ENCODE measurements at regions not wholly inside any gene's neighbourhood (a gene's known extent, or its start where the extent isn't known, plus 50 kb on each side); places are given as distances from the start of the nearest gene placed in this dataset.

- BruUV-seq (replicated peaks): no TSS peak
- Histone ChIP-seq H3F3A (ENCODE audit: low read length, unreplicated experiment) (no peaks in the 10 kb centered on the region), H3K79me2 (ENCODE audit: low read length) (no peaks in the 10 kb centered on the region), H3K9ac (ENCODE audit: low read length) (no peak overlapping the region), H3K36me3 (ENCODE audit: low read depth, low read length) (no peaks in the 10 kb centered on the region), H3K27me3 (ENCODE audit: low read length) (no peaks in the 10 kb centered on the region), H3K4me3 (ENCODE audit: low read length) (no peak overlapping the region), H4K20me1 (ENCODE audit: low read length) (no peaks in the 10 kb centered on the region), H3K9me3 (ENCODE audit: low read length) (no peaks in the 10 kb centered on the region), H3K27ac (ENCODE audit: low read length) (no peak overlapping the region), H3K9me2 (replicated peaks; ENCODE audit: low read length) (no peaks in the 10 kb centered on the region), H3K4me2 (ENCODE audit: low read length) (no peak overlapping the region), H3K4me1 (ENCODE audit: insufficient read depth, low read length) (no peaks in the 10 kb centered on the region), H2AFZ (ENCODE audit: low read length) (no peak overlapping the region)
- CTCF ChIA-PET: no interaction called here
- no peak for ATAC-seq
- intact Hi-C loops (cut with micrococcal nuclease): no loop called here
- TF ChIP-seq CTCF (conservative IDR thresholded peaks at IDR 0.05; ENCODE audit: low read depth, low read length) (no peak), EZH2phosphoT487 (IDR thresholded peaks at IDR 0.05; ENCODE audit: borderline replicate concordance, low read length) (no peak), EZH2 (IDR thresholded peaks at IDR 0.05; ENCODE audit: low read length, unreplicated experiment) (no peak)
- DNase-seq: no peak
- POLR2A ChIA-PET (ENCODE audit: unreplicated experiment): no interaction called here
Measured at GRCh38 chr2:76279142-76279541, 568.4 kb upstream of the GCFC2 start.

- no peak for TF ChIP-seq CTCF (conservative IDR thresholded peaks at IDR 0.05; ENCODE audit: low read depth, low read length)
- TF ChIP-seq EZH2 (IDR thresholded peaks at IDR 0.05; ENCODE audit: low read length, unreplicated experiment): no peak
- no peak for TF ChIP-seq EZH2phosphoT487 (IDR thresholded peaks at IDR 0.05; ENCODE audit: borderline replicate concordance, low read length)
Measured at GRCh38 chr2:76275788-76276187, 565.1 kb upstream of the GCFC2 start.

DNA sequence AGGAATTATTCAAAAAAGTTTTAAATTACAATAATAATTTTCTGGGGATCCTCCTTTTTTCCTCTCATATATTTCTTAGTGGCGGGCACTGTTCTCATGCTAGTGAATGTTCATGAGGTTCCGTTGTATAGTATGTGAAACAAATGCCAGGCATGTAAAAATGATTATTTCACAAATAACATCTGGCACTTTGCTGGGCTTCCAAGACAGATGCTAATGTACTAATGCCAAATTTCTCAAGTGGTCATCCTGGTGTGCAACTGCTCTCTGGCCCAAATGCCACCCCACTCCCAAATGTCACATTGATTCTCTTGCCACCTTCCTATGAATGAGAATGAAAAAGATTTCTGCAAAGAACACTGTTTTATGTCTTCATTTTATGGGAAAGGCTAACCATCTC is 564.0 kb upstream of the GCFC2 start:
- no peak overlapping the region for H3K9ac ChIP-seq (ENCODE audit: low read length)
- ChIA-PET POLR2A (ENCODE audit: unreplicated experiment) (no interaction called here), CTCF (no interaction called here)
- no peak overlapping the region for H3K4me3 ChIP-seq (ENCODE audit: low read length)
- DNase-seq (no peak), ATAC-seq (no peak)
- no peaks in the 10 kb centered on the region for H3K79me2 ChIP-seq (ENCODE audit: low read length)
- intact Hi-C loops (cut with micrococcal nuclease): no loop called here
- H3K9me3 ChIP-seq (ENCODE audit: low read length): no peaks in the 10 kb centered on the region
- BruUV-seq (replicated peaks): no TSS peak
- H3K4me2 ChIP-seq (ENCODE audit: low read length): no peak overlapping the region
- H3K9me2 ChIP-seq (replicated peaks; ENCODE audit: low read length): no peaks in the 10 kb centered on the region
- H3K27ac ChIP-seq (ENCODE audit: low read length): no peak overlapping the region
- H3K36me3 ChIP-seq (ENCODE audit: low read depth, low read length): no peaks in the 10 kb centered on the region
- no peak overlapping the region for H2AFZ ChIP-seq (ENCODE audit: low read length)
- H4K20me1 ChIP-seq (ENCODE audit: low read length): no peaks in the 10 kb centered on the region
- H3K27me3 ChIP-seq (ENCODE audit: low read length): no peaks in the 10 kb centered on the region
- H3F3A ChIP-seq (ENCODE audit: low read length, unreplicated experiment): no peaks in the 10 kb centered on the region
- no peaks in the 10 kb centered on the region for H3K4me1 ChIP-seq (ENCODE audit: insufficient read depth, low read length)
- TF ChIP-seq EZH2 (IDR thresholded peaks at IDR 0.05; ENCODE audit: low read length, unreplicated experiment): no peak
- no peak for TF ChIP-seq EZH2phosphoT487 (IDR thresholded peaks at IDR 0.05; ENCODE audit: borderline replicate concordance, low read length)
- TF ChIP-seq CTCF (conservative IDR thresholded peaks at IDR 0.05; ENCODE audit: low read depth, low read length): no peak

More at GRCh38 chr2:76275788-76276187, 565.1 kb upstream of the GCFC2 start:
- no peaks in the 10 kb centered on the region for H3F3A ChIP-seq (ENCODE audit: low read length, unreplicated experiment)
- no peak overlapping the region for H3K4me3 ChIP-seq (ENCODE audit: low read length)
- POLR2A ChIA-PET (ENCODE audit: unreplicated experiment): no interaction called here
- intact Hi-C loops (cut with micrococcal nuclease): no loop called here
- H3K9ac ChIP-seq (ENCODE audit: low read length): no peak overlapping the region
- H3K4me1 ChIP-seq (ENCODE audit: insufficient read depth, low read length): no peaks in the 10 kb centered on the region
- H4K20me1 ChIP-seq (ENCODE audit: low read length): no peaks in the 10 kb centered on the region
- H3K4me2 ChIP-seq (ENCODE audit: low read length): no peak overlapping the region
- no peak for DNase-seq
- no peak overlapping the region for H2AFZ ChIP-seq (ENCODE audit: low read length)
- no peaks in the 10 kb centered on the region for H3K27me3 ChIP-seq (ENCODE audit: low read length)
- no peaks in the 10 kb centered on the region for H3K9me3 ChIP-seq (ENCODE audit: low read length)
- H3K27ac ChIP-seq (ENCODE audit: low read length): no peak overlapping the region
- no peaks in the 10 kb centered on the region for H3K36me3 ChIP-seq (ENCODE audit: low read depth, low read length)
- no peak for ATAC-seq
- CTCF ChIA-PET: no interaction called here
- no peaks in the 10 kb centered on the region for H3K79me2 ChIP-seq (ENCODE audit: low read length)
- no TSS peak for BruUV-seq (replicated peaks)
- H3K9me2 ChIP-seq (replicated peaks; ENCODE audit: low read length): no peaks in the 10 kb centered on the region
